ENCODE measurements at regions not wholly inside any gene's neighbourhood (a gene's known extent, or its start where the extent isn't known, plus 50 kb on each side); places are given as distances from the start of the nearest gene placed in this dataset.

GRCh38 chr3:106117490-106117858 is 248.7 kb upstream of the CBLB start:
- no peak overlapping the region for H3K4me3 ChIP-seq (ENCODE audit: low read depth, low read length)
- TF ChIP-seq CTCF (IDR thresholded peaks at IDR 0.05; ENCODE audit: insufficient read depth, low read length) = no peak
- no peak for DNase-seq (ENCODE audit: low read depth)

- TF ChIP-seq CTCF (IDR thresholded peaks at IDR 0.05; ENCODE audit: insufficient read depth, low read length) = no peak
- DNase-seq (ENCODE audit: low read depth) = peak; percentile 34
- H3K4me3 ChIP-seq (ENCODE audit: low read depth, low read length) = no peak overlapping the region
Measured at GRCh38 chr3:106119614-106120082, 250.8 kb upstream of the CBLB start.

- H3K4me3 ChIP-seq (ENCODE audit: low read depth, low read length) = no peak overlapping the region
- peak; percentile 36 for DNase-seq (ENCODE audit: low read depth)
- TF ChIP-seq CTCF (IDR thresholded peaks at IDR 0.05; ENCODE audit: insufficient read depth, low read length) = no peak
Measured at GRCh38 chr3:106120356-106120755, 251.5 kb upstream of the CBLB start.

- no peak overlapping the region for H3K4me3 ChIP-seq (ENCODE audit: low read depth, low read length)
- DNase-seq (ENCODE audit: low read depth) = no peak
- TF ChIP-seq CTCF (IDR thresholded peaks at IDR 0.05; ENCODE audit: insufficient read depth, low read length) = no peak
Measured at GRCh38 chr3:106121491-106122289, 252.9 kb upstream of the CBLB start.

- no peak for TF ChIP-seq CTCF (IDR thresholded peaks at IDR 0.05; ENCODE audit: insufficient read depth, low read length)
- no peak for DNase-seq (ENCODE audit: low read depth)
Measured at GRCh38 chr3:106124818-106125217, 256.0 kb upstream of the CBLB start.

GRCh38 chr3:106125321-106125720 is 256.5 kb upstream of the CBLB start:
- no peak for DNase-seq (ENCODE audit: low read depth)
- no peak overlapping the region for H3K4me3 ChIP-seq (ENCODE audit: low read depth, low read length)
- no peak for TF ChIP-seq CTCF (IDR thresholded peaks at IDR 0.05; ENCODE audit: insufficient read depth, low read length)

More at GRCh38 chr3:106124818-106125217, 256.0 kb upstream of the CBLB start:
- H3K4me3 ChIP-seq (ENCODE audit: low read depth, low read length) = no peak overlapping the region
